ENCODE measurements at regions not wholly inside any gene's neighbourhood (a gene's known extent, or its start where the extent isn't known, plus 50 kb on each side); places are given as distances from the start of the nearest gene placed in this dataset.

DNA sequence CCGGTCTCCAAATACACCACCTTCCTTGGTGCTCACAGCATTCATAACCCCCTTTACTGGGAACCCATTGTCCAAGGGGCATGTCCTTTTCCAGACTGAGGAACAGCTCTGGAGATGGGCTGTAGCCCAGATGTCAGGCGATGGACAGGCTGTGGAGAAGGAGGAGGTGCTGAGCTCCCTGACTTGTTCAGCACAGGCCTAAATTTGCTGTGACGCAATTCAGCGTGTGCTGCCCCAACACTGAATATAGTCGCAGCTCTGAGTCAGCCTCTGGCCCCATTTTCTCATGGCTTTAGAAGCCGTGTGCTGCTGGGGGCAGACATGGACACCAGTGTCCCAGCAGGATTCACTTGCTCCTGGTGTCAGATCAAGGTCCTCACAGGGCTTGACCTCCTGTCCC, 269.1 kb downstream of the EMP1 start:
- TF ChIP-seq, protein P1, sequence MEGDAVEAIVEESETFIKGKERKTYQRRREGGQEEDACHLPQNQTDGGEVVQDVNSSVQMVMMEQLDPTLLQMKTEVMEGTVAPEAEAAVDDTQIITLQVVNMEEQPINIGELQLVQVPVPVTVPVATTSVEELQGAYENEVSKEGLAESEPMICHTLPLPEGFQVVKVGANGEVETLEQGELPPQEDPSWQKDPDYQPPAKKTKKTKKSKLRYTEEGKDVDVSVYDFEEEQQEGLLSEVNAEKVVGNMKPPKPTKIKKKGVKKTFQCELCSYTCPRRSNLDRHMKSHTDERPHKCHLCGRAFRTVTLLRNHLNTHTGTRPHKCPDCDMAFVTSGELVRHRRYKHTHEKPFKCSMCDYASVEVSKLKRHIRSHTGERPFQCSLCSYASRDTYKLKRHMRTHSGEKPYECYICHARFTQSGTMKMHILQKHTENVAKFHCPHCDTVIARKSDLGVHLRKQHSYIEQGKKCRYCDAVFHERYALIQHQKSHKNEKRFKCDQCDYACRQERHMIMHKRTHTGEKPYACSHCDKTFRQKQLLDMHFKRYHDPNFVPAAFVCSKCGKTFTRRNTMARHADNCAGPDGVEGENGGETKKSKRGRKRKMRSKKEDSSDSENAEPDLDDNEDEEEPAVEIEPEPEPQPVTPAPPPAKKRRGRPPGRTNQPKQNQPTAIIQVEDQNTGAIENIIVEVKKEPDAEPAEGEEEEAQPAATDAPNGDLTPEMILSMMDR (conservative IDR thresholded peaks at IDR 0.05; ENCODE audit: low read length): no peak
- TF ChIP-seq EZH2phosphoT487 (IDR thresholded peaks at IDR 0.05; ENCODE audit: borderline replicate concordance, low read depth, low read length): no peak
